NCI-H2107 (cell line): ENCODE measurements at regions not wholly inside any gene's neighbourhood (a gene's known extent, or its start where the extent isn't known, plus 50 kb on each side); places are given as distances from the start of the nearest gene placed in this dataset.
"Not testable (repeated sequence)": the region's sequence is repeated elsewhere in the genome, so short reads cannot be mapped to it uniquely, and the experiment has no call there.

ENCODE experiments used
- DNase-seq: peaks from one replicate; lab custom pipeline; 2025; lab: John Stamatoyannopoulos, UW

- DNase-seq, result not testable (repeated sequence)
These were observed 263.2 kb upstream of the SEMA3C start for GRCh38 chr7:81182056-81182455.

- no peak for DNase-seq
These were observed 262.2 kb upstream of the SEMA3C start for GRCh38 chr7:81181066-81181465.

- no peak for DNase-seq
These were observed 261.7 kb upstream of the SEMA3C start for GRCh38 chr7:81180573-81180972.

- DNase-seq, result no peak
These were observed 256.6 kb upstream of the SEMA3C start for GRCh38 chr7:81175275-81175940.

- DNase-seq, result no peak
These were observed 255.0 kb upstream of the SEMA3C start for GRCh38 chr7:81173766-81174281.

GRCh38 chr7:81170291-81170690, 251.4 kb upstream of the SEMA3C start:
- DNase-seq, result no peak

GRCh38 chr7:81167934-81168333, 249.1 kb upstream of the SEMA3C start:
- DNase-seq, result no peak

GRCh38 chr7:81165070-81165469, 246.2 kb upstream of the SEMA3C start:
- DNase-seq, result no peak

GRCh38 chr7:81162771-81163525, 244.1 kb upstream of the SEMA3C start:
- no peak for DNase-seq

- DNase-seq, result no peak
These were observed 243.4 kb upstream of the SEMA3C start for GRCh38 chr7:81162234-81162633.

GRCh38 chr7:81161451-81162075, 242.7 kb upstream of the SEMA3C start:
- DNase-seq, result peak; percentile 63

- DNase-seq, result no peak
These were observed 240.6 kb upstream of the SEMA3C start for GRCh38 chr7:81159402-81159801.

- no peak for DNase-seq
These were observed 239.3 kb upstream of the SEMA3C start for GRCh38 chr7:81158189-81158588.

- no peak for DNase-seq
These were observed 237.0 kb upstream of the SEMA3C start for GRCh38 chr7:81155654-81156373.

GRCh38 chr7:81154565-81154964, 235.7 kb upstream of the SEMA3C start:
- no peak for DNase-seq

- not testable (repeated sequence) for DNase-seq
These were observed 234.1 kb upstream of the SEMA3C start for GRCh38 chr7:81152925-81153324.

- no peak for DNase-seq
These were observed 232.1 kb upstream of the SEMA3C start for GRCh38 chr7:81150951-81151361.

- no peak for DNase-seq
These were observed 225.0 kb upstream of the SEMA3C start for GRCh38 chr7:81143856-81144255.

- not testable (repeated sequence) for DNase-seq
These were observed 222.7 kb upstream of the SEMA3C start for GRCh38 chr7:81141257-81142205.

- no peak for DNase-seq
These were observed 221.9 kb upstream of the SEMA3C start for GRCh38 chr7:81140775-81141174.

GRCh38 chr7:81140252-81140651, 221.4 kb upstream of the SEMA3C start:
- no peak for DNase-seq
